Activated CD4-positive, alpha-beta T cell treated with anti-CD3 and anti-CD28 coated beads for 48 hours (primary cell): ENCODE measurements at regions not wholly inside any gene's neighbourhood (a gene's known extent, or its start where the extent isn't known, plus 50 kb on each side); places are given as distances from the start of the nearest gene placed in this dataset.
"Not testable (repeated sequence)": the region's sequence is repeated elsewhere in the genome, so short reads cannot be mapped to it uniquely, and the experiment has no call there.

ENCODE experiments used
- DNase-seq: peaks from one replicate; pipeline ENCODE4 v3.0.0-alpha.2; 2020

DNA sequence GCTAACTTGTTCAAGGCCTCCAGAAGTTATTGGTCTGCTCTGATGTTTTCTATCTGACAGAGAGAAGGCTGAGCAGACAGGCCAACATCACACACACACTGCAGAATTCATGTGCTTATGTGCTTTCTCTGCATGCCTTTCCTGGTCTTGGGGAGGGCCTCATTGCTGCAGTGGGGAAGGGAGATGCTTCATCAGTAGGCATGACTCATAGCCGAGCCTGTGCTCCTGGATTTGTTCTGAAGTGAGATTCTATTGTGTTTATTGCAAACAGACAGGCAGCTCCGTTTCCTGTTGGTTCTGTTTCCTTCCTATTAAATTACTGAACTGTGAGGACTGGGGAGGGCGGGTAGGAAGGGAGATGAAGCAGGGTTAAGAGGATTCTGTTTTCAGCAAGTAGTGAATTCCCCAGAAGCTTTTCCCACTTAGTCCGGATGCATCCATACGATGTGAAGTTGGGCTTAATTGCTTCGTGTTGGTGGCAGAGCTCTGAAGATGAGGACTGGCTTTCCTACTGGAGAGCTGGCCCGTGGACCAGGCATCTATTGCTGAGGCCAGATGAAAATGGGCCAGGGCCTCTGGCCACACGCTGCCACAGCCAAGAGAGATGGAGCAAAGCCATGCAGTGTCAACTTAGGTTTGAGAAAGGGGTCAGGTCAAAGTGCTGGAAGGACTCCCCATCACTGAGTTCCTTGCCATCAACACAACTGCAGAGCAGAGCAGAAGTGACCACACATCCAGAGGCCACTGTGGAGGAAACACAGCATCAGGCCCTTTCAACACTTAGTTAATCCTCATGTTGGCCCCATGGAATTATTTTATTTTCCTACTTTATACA lies 179.3 kb downstream of the UTP18 start:
- DNase-seq, result no peak

DNA sequence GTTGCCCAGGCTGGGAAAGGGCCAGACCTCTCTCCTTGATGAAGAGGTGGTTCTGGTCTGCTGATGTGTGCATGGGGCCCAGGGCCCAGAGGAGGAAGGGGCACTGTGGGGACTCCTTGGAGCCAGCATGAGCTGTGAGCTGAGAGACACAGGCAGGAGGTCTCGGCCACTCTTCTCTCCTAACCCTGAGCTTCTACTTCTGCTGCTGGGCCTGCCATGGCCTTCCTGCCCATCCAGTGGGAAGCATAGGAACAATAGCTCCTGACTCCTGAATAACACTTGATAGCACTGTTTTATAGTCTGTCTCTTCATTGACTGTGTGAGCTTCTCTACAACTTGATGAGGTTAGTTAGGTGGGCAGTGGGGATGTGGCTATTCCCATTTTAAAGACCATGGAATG lies 181.1 kb downstream of the UTP18 start:
- DNase-seq, result no peak

DNA sequence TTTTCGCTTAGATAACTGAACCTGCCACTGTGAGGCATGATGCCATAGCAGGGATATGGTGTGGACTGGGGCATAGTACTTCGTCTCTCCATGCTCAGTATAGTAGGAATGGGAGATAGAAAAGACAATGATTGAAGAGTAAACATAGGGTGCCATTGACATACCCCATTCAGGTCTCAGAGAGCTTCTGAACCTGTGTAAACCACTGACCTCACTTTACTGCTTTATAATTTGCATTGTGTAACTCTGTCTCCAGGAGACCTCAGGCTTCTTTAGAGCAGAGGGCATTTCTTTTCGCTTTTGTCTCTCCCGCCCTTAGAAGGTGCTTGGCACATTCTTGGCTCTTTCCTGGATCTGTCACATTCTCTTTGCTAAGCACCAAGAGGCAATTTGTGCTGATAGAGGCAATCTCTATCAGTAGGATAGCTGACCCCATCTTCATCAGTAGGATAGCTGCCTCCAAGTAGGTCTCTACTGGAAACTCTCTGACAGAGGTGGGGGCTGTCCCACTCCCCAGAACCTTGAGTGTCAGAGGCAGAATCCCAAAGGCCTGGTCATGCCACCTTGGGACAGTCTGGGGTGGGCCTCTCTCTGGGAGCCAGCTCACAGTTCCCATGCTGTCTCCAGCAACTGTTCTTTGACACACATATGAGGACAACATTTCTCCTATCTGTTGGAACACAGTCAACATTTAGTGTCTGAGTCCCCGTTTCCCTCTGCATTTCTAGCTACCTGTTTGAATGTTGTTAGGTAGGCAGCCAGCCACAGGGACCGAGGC lies 181.9 kb downstream of the UTP18 start:
- DNase-seq, result no peak

DNA sequence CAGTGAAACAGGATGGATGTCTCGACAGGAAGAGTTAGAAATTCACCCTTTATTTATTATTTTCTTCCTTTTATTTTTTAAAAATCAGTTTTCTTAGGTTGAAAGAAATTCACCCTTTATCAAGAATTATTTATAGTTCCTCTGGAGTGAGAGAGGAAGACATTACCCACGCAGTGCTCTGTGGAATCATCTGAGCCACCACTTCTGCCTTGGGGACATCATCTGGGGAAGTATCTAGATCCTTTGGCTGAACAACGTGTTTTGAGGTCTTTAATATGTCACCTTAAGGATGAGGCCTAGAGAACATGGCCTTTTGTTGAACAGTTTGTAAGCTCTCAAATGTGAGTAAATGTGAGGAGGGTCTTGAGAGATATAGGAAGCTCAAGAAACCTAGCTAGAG lies 183.3 kb downstream of the UTP18 start:
- no peak for DNase-seq

DNA sequence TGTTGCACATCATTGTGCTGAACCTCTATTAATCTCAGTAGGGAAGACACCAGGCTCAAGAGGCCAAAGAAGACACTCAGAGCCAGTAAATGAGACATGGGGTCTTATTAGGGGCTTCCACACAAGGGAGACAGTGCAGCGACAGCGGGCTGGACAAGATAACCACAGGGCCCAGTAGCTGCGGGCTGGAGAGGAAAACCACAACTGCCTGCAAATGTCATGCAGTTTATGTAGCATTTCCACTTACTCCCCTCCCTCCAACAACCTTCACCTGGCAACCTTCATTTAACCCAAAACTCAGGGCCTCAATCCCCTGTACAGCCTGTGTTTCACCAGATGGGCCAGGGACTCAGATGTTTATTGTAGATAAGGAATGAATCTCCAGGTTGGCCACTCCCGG lies 185.6 kb downstream of the UTP18 start:
- no peak for DNase-seq

DNA sequence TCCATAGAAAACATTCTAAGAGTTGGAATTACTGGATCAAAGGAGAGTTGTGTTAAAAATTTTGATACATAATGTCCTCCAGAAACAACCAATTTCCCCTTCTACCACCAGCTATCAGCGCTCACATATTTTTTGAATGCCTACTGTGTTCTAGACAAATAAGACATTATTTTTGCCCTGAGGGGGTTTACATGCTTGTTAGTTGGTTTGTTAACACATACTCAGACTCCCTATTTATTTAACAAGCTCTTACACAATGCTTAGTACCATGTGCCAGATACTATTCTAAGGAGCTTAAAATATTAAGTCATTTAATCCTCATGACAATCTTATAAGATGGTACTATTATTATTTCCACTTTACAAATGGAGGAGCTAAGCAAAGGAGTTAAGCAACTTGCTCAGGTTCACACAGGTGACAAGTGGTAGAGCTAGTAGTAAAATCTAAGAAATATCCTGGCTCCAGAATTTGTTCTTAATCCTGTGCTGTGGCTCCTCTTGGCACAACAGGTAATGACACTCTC lies 194.2 kb downstream of the UTP18 start:
- DNase-seq, result no peak

DNA sequence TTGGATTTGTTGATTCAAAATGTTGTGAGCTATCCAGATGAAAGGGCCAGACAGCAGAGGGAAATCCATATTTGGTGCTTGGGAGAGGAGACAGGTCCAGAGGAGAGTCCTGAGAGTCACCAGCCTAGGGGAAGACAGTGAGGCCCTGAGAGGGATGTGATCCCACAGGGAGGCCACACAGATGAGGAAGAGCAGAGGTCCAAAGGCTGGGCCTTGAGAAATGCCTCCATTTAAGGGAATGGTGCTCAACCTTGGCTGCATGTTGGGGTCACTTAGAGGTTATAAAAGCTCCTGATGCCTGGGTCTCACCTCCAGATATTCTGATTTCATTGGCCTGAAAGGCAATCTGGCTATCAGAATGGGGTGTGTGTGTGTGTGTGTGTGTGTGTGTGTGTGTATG lies 194.9 kb downstream of the UTP18 start:
- no peak for DNase-seq

DNA sequence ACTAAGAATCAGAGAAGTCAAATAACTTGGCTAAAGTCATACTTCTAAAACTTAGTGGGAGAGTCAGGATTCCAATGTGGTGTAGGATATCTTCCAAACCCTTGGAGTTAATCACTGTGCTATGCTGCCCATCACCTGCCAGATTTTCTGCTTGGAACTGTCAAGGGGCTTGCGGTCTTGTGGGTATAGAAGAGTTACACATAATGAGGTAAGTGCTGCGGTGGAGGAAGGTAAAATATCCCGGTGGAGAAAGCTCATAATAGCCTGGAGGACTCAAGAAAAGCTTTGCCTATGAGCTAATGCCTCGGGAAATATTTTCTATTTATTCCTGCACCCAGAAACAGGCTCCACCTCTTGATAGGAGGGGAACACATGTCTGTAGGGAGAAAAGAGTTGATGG lies 195.6 kb downstream of the UTP18 start:
- no peak for DNase-seq

DNA sequence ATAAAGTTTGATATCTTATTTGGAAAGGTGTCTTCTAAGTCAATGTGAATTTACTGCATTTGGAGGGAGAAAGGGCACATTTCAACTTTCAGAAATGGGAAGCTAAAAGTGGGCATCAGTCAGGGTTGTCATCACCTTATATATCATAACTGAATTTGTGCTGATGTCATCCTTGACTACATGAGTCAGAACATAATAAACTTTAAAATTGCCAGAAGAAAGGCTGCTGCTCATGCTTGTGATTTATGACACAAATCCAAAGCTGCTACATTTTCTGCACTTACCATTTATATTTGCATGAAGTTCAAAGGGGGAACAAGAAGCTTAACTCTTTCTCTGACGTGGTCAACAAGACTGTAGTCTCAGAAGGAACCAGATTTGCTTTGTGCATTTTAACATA lies 196.6 kb downstream of the UTP18 start:
- no peak for DNase-seq

DNA sequence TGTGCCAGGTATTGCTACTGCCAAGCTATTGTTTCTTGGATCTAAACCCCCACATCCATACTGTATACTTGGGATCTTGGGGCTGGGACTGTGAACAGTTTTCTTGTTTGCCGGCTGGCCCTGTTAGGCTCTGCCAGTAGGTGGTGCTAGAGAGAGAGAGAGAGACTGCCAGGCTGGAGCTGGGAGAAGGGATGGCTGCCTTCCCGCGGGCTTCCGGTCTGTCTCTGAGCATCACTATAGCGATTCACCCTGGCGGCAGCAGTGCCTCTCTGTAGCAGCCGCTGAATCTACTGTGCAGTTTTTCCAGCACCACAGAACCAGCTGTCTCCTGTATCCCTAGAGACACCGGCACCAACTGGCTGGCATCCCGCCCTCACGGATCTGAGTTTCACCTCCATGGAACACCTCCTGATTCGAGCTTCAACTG lies 201.2 kb downstream of the UTP18 start:
- peak; percentile 69 for DNase-seq

DNA sequence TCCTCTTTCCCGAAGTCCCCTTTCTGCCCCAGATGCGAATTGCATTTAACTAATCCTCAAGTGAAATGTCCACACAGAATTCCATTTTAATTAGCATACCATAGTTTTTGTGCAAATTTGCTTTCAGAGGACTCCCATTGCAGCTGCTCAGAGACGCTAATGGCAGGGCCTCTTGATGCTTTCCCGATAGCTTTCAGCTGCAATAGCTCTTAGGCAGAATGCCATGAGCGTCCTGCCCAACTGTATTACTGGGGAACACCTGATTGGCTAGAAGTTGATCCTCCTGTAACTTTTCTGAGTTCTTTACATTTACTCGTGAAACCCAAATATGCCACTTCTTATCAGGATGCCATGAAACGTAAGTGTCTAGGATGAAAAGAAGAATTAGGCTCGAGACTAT lies 203.0 kb downstream of the UTP18 start:
- DNase-seq, result no peak

DNA sequence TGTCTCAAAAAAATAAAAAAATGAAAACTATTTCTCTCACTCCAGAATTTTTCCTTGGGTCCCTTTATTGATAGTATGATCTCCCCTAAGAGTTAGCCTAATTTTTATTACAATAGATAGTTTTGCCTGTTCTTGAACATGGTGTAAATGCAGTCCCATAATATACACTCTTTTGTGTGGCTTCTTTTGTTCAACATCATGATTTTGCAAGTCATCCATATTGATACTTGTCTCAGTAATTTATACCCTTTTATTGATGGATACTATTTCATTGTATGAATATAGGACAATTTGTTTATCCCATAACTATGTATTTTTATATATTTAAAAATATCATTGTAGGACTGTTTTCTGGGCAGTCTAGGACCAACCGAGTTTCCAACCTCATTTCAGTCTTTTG lies 207.0 kb downstream of the UTP18 start:
- DNase-seq, result no peak

DNA sequence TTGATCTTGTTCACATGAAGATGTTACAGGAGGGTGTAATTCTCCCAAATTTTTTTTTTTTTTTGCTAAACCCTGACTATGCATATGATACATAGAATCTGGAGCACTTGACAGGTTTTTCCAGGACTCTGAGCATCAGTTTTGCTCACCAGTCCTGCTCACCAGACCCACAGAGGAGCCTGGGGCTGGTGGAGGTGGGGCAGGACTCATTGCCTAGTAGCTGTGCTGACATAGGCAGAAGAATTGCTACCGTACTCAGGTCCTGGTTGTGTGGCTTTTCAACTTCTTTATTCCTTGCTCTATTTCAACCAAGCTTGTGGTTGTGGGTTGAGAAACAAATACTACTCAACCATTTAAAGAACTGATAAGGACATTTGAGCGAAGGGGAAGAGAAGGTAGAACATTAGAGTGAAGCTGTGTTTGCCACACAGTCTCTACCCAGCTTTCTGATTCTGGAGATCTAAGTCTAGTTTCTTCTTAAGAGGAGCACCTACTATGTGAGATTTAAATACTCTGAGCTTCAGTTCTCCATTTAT lies 212.4 kb downstream of the UTP18 start:
- DNase-seq, result no peak

DNA sequence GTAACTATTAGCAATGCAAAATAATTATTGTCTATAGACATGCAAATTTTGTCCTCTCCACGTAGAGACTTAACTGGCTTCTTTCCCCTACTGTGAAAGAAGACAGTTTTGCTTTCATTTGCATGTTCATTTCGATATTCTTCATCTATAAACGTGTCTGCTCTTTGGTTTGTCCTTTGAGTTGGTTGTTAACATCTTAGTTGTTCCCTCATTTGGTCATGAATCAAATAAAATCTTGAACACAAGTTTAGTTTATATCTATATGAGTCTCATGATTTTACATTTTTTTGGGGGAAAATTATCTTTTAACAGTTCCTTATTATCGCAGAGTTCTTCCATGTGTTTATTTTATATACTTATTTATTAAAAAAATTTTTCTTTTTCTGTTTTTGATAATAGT lies 214.4 kb downstream of the UTP18 start:
- no peak for DNase-seq

DNA sequence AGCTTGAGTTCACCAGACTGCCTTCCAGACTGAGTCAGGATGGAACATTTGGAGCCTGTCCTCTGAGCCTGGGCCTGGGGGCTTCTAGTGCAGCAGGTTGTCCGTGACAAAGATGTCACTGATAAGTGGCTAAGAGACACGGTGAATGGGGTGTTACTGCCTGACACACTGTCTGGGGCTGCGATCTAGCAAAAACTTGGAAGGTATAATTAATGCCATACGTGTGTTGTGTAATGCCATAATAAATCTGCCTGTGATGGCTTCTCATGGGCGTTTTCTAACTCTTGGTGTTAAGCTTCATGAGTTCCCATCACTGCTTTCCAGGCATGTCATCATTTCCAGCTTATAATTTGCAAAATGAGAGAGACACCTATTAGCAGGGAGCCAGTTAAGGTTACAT lies 215.4 kb downstream of the UTP18 start:
- no peak for DNase-seq

DNA sequence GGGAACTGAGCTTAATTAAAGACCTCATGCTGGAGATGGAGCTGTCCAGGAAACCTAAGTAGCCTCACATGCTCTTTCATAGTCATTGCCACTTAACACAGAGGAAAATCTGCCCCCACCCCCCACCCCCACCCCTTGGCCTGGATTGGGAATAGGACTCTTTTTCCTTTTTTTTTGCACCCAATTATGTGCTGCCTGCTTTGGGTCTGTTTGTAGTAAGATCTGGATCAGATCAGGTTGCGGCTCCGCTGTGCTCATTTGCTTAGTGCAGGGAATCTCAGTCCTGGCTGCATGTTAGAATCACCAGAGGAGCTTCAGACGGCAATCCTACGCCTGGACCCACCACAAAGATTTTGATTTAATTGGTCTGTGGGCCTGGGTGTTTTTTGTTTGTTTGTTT lies 219.0 kb downstream of the UTP18 start:
- no peak for DNase-seq

DNA sequence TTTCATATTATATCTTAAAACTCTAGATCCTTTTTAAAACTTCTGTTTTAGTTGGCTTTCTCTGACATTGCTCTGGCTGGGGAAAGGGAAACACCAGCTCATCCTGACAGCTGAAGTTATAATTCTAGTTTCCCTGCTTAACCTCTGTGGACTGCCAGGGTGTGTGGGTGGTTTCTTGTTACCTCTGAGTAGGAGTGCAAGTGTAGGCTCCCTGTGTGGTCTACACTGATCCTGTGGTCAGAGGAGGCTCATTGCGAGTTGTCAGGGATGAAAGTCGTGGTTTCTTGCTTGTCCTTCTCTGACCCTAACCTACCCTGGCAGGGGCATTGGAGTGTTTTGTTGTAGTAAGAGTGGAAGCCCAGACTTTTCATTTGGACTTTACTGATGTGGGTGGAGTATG lies 221.0 kb downstream of the UTP18 start:
- no peak for DNase-seq

DNA sequence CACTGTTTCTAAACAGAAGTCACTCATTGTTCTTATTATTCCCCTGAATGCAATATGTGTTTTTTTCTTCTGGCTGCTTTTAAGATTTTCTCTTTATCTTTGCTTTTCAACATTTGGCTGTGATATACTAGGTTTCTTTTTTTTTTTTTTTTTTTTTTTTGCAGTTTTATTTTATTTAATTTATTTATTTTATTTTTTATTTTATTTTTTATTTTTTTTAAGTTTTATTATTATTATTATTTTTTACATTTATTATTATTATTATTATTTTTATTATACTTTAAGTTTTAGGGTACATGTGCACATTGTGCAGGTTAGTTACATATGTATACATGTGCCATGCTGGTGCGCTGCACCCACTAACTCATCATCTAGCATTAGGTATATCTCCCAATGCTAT lies 221.9 kb downstream of the UTP18 start:
- not testable (repeated sequence) for DNase-seq

DNA sequence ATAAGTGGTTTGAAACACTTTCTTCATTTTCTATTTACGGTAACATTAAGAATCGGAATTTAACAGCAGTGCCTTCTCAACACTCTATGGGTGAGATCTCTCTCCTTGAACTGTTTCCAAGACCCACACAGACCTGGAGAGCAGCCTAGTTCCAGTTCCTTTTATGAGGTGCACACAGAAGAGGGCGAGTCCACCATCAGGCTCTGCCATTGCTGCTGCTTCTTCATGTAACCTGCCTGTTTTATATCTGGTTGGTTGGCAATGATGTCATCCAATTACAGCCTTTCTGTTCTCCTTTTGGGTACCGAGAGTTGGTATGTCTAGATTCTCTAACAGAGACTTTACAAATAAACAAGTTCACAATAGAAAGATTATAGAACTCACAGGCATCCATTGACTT lies 225.7 kb downstream of the UTP18 start:
- no peak for DNase-seq

DNA sequence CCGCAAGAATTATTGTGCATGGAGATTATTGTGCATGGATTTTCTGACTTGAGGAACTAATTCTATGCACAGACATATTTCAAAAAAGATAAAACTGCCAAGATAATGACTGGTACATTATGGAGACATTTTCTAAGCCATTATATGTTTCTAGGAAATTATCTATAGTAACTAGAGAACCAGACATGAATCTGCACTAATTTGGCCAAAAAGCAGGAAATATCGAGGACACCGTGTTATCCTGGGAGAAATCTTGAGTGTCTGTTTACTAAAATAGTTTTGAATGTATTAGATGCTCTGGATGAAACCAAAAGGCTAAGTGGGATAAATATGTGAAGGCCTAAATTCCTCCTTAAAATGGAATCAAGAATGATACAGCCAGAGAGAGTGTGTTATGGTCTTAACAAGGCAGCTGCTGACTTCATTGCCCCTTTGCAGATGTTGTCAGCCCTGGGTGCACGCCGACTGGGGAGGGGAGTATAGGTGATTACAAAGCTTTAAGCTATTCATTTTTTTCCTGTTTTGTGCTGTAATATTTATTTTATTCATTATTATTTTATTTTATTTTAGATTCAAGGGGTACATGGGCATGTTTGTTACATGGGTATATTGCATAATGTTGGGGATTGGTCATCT lies 226.7 kb downstream of the UTP18 start:
- no peak for DNase-seq

DNA sequence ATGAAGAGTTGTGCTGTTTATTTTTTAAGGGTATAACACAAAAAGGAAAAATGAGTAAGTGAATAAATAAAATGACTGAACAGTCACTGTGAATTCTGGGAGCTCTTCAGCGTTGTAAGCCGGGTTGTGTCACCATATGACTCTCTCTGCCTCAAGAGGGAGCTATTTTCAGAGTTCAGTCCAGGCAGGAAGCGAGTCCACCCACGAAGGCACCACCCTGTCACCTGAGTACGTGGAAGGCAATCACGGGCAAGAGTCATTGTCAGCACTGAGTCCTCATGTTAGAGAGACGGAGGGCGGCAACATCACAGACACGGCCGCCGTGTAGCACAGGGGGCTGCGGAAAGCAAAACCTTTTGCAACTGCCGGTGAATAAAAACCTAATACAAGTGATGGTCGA lies 227.6 kb downstream of the UTP18 start:
- DNase-seq, result peak; percentile 57

DNA sequence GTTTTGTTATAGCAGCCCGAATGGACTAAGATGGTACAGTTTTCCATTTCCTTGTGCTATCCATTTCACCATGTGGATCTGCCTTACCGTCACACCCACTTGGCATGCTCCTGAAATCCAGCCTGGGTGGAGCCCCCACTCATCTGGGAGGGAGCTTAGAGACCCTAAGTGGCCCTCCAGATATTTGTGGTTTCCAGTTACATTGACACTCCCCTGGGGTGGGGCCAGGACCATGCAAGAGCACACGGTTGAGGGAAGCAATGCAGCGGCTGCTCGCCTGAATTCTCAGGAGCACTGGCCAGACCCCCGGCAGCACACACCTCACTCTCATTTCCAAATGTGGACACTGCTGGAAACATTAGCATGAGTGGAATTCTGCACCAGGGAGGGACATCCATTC lies 231.1 kb downstream of the UTP18 start:
- DNase-seq, result no peak

DNA sequence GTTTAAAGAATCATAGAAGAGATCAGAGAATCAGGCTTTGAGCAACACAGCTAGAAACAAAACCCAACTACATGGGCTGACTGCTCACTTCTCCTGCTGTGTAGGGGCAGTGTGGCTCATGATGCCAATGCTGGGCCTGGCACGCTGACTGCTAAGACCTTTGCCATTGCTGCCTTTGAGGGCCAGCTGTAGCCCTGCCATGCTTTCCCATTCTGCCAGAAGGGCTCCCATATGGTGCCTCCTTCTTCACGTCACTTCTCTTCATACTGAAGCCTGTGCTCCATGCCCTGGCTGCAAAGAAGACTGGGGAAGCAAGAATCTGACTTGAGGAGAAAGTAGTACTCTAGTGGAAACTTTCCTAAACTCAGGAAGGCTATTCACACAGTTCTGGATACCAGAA lies 232.9 kb downstream of the UTP18 start:
- no peak for DNase-seq

DNA sequence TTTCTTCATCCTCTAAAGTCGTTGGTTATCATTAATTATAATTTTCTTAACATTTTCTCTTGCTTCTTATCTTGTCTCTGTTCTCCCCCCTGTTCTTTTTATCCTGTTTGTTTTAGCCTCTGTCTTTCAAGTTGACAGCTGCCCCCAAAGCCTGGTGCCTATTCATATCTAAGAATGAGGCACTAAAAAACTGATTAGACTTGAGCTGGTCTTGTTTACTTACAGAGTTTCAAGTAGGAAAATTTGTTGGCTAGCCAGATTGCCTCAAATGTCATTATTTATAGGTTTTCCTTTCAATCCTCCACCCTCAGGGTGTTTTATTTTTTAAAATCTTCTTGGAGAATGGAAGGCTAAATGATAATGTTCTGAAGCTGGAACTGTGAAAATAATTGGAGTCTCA lies 236.0 kb downstream of the UTP18 start:
- no peak for DNase-seq
